ENCODE measurements at regions not wholly inside any gene's neighbourhood (a gene's known extent, or its start where the extent isn't known, plus 50 kb on each side); places are given as distances from the start of the nearest gene placed in this dataset.

- no peak for TF ChIP-seq CTCF (IDR thresholded peaks at IDR 0.05)
- TF ChIP-seq POLR2AphosphoS5 (IDR thresholded peaks at IDR 0.05; ENCODE audit: insufficient read depth in 1 of 2, low read depth in 1 of 2) = no peak
Observed at GRCh38 chr4:26136615-26137014, 184.2 kb upstream of the RBPJ start.

All from vagina (tissue), 2 donors.